ENCODE measurements at regions not wholly inside any gene's neighbourhood (a gene's known extent, or its start where the extent isn't known, plus 50 kb on each side); places are given as distances from the start of the nearest gene placed in this dataset.

DNA sequence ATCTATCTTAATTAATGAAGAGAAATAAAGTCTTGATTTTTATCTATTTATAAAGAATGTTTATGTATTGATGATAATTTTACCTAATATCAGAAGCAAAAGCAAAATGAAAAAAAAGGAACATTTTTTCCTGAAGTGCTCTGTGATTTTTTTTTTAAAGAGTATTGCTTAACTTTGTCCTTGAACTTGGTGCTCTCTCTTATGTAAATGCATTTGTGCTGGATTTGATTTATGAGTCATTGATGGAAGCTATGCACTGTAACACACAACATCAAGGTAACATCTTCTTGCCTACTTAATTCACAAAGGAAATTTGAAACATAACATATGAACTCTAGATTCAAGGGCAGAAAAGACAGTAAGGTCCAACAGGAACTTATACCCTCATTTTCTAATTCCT is 312.9 kb upstream of the CDH19 start:
- Histone ChIP-seq H3K27me3 (ENCODE audit: insufficient read depth, low read length) (no peaks in the 10 kb centered on the region), H3K23me2 (ENCODE audit: insufficient read length, low read depth, low read length, poor library complexity, severe bottlenecking) (no peaks in the 10 kb centered on the region), H2BK15ac (ENCODE audit: low read depth, low read length) (no peak overlapping the region), H2AFZ (ENCODE audit: low read length) (no peak overlapping the region), H3K56ac (ENCODE audit: insufficient read length, low read depth, low read length) (no peak overlapping the region), H3K4me1 (ENCODE audit: insufficient read depth, low read length) (no peaks in the 10 kb centered on the region; the same call in 1 of the 2 replicates), H3K79me2 (ENCODE audit: insufficient read depth, low read length) (no peaks in the 10 kb centered on the region), H2BK120ac (ENCODE audit: low read depth, low read length, poor library complexity, severe bottlenecking) (no peak overlapping the region), H3K14ac (ENCODE audit: insufficient read depth, low read length) (no peak overlapping the region), H2BK20ac (ENCODE audit: low read depth, low read length, poor library complexity, severe bottlenecking) (no peak overlapping the region), H4K20me1 (ENCODE audit: control insufficient read depth, insufficient read depth, insufficient read length) (no peaks in the 10 kb centered on the region), H4K5ac (ENCODE audit: insufficient read length, low read depth, low read length) (no peak overlapping the region), H3T11ph (ENCODE audit: low read length) (no peak overlapping the region), H2BK12ac (ENCODE audit: insufficient read length, low read depth, low read length) (no peak overlapping the region), H3K9me3 (ENCODE audit: control insufficient read depth, low read depth, low read length) (no peaks in the 10 kb centered on the region), H3K79me1 (ENCODE audit: insufficient read depth, low read depth, low read length, poor library complexity, severe bottlenecking) (no peaks in the 10 kb centered on the region), H4K8ac (replicated peaks; ENCODE audit: insufficient read length, low read depth, low read length) (no peak overlapping the region), H4K91ac (ENCODE audit: insufficient read length, low read depth, low read length) (no peak overlapping the region), H3K23ac (ENCODE audit: insufficient read length, low read depth, low read length) (no peak overlapping the region), H3K4me2 (ENCODE audit: insufficient read depth, insufficient read length, low read length) (no peak overlapping the region), H2BK5ac (ENCODE audit: insufficient read length, low read length) (no peak overlapping the region), H2AK5ac (ENCODE audit: insufficient read length, low read length) (no peak overlapping the region), H3K27ac (ENCODE audit: insufficient read length, low read depth, low read length) (no peak overlapping the region), H3K4ac (ENCODE audit: low read depth, low read length) (no peak overlapping the region), H3K18ac (ENCODE audit: insufficient read length, low read depth, low read length) (no peak overlapping the region), H3K9ac (ENCODE audit: extremely low read depth, insufficient read length, low read length) (no peak overlapping the region)
- H3K9me3 Mint-ChIP-seq = no peaks in the 10 kb centered on the region
- DNase-seq = no peak
- H3K4me3 Mint-ChIP-seq = no peak overlapping the region
- no peaks in the 10 kb centered on the region for H3K36me3 Mint-ChIP-seq (ENCODE audit: insufficient read depth in 1 of 3, low read depth in 3 of 3)
- no peak overlapping the region for H3K27ac Mint-ChIP-seq
- no peaks in the 10 kb centered on the region; a peak in 1 of 4 replicates for H3K4me1 Mint-ChIP-seq
- TF ChIP-seq, protein P1, sequence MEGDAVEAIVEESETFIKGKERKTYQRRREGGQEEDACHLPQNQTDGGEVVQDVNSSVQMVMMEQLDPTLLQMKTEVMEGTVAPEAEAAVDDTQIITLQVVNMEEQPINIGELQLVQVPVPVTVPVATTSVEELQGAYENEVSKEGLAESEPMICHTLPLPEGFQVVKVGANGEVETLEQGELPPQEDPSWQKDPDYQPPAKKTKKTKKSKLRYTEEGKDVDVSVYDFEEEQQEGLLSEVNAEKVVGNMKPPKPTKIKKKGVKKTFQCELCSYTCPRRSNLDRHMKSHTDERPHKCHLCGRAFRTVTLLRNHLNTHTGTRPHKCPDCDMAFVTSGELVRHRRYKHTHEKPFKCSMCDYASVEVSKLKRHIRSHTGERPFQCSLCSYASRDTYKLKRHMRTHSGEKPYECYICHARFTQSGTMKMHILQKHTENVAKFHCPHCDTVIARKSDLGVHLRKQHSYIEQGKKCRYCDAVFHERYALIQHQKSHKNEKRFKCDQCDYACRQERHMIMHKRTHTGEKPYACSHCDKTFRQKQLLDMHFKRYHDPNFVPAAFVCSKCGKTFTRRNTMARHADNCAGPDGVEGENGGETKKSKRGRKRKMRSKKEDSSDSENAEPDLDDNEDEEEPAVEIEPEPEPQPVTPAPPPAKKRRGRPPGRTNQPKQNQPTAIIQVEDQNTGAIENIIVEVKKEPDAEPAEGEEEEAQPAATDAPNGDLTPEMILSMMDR (conservative IDR thresholded peaks at IDR 0.05) = no peak
- no peaks in the 10 kb centered on the region for H3K27me3 Mint-ChIP-seq (ENCODE audit: low read depth)
